HL-60 (cell line): ENCODE measurements at regions not wholly inside any gene's neighbourhood (a gene's known extent, or its start where the extent isn't known, plus 50 kb on each side); places are given as distances from the start of the nearest gene placed in this dataset.

ENCODE experiments used
- SPI1 ChIP-seq: IDR thresholded peaks from 2 replicates; pipeline ENCODE4 v1.6.1; 2012; ENCODE audit warnings: low read depth, mild to moderate bottlenecking, borderline replicate concordance
- TF ChIP-seq, protein P1 (sequence below): IDR thresholded peaks from one replicate; pipeline ENCODE4 v1.5.1; 2011; ENCODE audit warnings: low read length, control low read depth, inconsistent platforms; ENCODE audit not compliant: insufficient read depth

DNA sequence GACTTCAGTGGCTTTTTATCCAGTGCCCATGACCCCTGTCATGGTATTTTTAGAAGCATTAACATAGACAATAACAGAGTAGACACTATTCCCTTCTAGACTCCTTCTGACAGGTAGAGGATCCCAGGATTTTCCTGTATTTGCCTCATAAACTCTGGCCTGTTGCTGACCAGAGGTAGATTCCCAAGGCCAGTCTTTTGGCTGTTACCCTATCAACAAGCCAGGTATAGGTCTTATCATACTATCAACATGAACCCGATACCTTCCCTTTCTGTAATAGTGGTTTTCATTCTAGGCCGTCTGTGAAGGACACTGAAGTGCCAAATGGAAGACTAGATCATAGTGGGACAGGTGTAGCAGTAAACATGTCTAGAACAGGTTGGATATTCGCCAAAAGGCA, 76.2 kb upstream of the CHRDL1 start:
- TF ChIP-seq, protein P1, sequence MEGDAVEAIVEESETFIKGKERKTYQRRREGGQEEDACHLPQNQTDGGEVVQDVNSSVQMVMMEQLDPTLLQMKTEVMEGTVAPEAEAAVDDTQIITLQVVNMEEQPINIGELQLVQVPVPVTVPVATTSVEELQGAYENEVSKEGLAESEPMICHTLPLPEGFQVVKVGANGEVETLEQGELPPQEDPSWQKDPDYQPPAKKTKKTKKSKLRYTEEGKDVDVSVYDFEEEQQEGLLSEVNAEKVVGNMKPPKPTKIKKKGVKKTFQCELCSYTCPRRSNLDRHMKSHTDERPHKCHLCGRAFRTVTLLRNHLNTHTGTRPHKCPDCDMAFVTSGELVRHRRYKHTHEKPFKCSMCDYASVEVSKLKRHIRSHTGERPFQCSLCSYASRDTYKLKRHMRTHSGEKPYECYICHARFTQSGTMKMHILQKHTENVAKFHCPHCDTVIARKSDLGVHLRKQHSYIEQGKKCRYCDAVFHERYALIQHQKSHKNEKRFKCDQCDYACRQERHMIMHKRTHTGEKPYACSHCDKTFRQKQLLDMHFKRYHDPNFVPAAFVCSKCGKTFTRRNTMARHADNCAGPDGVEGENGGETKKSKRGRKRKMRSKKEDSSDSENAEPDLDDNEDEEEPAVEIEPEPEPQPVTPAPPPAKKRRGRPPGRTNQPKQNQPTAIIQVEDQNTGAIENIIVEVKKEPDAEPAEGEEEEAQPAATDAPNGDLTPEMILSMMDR = no peak
- TF ChIP-seq SPI1 = no peak
